H1 (cell line): ENCODE measurements at regions not wholly inside any gene's neighbourhood (a gene's known extent, or its start where the extent isn't known, plus 50 kb on each side); places are given as distances from the start of the nearest gene placed in this dataset.

Experiments
- EZH2 ChIP-seq: fragments of 200-600 bp; sonication (generic); IDR thresholded peaks from 2 replicates; pipeline ENCODE4 v1.7.1; 2012; ENCODE audit warnings: low read depth, mild to moderate bottlenecking, moderate library complexity, low read length, inconsistent platforms; ENCODE audit not compliant: severe bottlenecking
- ZNF274 ChIP-seq: IDR thresholded peaks from 2 replicates; pipeline ENCODE4 v1.7.0; 2012; ENCODE audit warnings: low read length, borderline replicate concordance; ENCODE audit errors: extremely low read depth
- TF ChIP-seq, protein P1 (sequence below): IDR thresholded peaks from 2 replicates; pipeline ENCODE4 v1.6.1; 2012; ENCODE audit warnings: low read length, inconsistent platforms

DNA sequence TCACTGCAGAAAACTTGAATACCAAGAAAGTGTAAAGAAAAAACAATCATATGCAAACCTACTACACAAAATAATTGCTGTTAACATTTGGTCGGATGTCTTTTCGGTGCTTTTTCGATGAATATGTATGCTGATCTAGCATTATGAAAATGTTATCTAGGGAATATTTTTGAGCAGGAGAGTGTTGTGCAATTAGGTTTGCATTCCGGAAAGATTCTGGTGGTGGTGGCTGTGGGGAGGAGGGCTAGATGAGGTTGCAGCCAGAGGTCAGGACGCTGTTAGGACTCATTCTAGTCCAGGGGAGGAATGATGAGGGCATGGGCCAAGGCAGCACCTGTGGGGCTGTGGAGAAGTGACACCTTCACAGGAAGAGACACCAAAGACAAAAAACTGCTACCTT, 258.0 kb upstream of the ASIC2 start:
- TF ChIP-seq EZH2 (no peak), ZNF274 (no peak)
- TF ChIP-seq, protein P1, sequence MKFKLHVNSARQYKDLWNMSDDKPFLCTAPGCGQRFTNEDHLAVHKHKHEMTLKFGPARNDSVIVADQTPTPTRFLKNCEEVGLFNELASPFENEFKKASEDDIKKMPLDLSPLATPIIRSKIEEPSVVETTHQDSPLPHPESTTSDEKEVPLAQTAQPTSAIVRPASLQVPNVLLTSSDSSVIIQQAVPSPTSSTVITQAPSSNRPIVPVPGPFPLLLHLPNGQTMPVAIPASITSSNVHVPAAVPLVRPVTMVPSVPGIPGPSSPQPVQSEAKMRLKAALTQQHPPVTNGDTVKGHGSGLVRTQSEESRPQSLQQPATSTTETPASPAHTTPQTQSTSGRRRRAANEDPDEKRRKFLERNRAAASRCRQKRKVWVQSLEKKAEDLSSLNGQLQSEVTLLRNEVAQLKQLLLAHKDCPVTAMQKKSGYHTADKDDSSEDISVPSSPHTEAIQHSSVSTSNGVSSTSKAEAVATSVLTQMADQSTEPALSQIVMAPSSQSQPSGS, result no peak
